ENCODE measurements at regions not wholly inside any gene's neighbourhood (a gene's known extent, or its start where the extent isn't known, plus 50 kb on each side); places are given as distances from the start of the nearest gene placed in this dataset.

- Histone ChIP-seq H3K4me3 (ENCODE audit: low read length, poor library complexity, severe bottlenecking) (no peak overlapping the region), H4K20me1 (ENCODE audit: insufficient read depth, low read length, poor library complexity, severe bottlenecking) (no peaks in the 10 kb centered on the region), H3K9me3 (ENCODE audit: insufficient read depth, low read depth, low read length) (no peaks in the 10 kb centered on the region), H3K4me2 (ENCODE audit: low read depth, low read length, poor library complexity, severe bottlenecking) (no peak overlapping the region), H3K79me2 (ENCODE audit: insufficient read depth, low read length) (no peaks in the 10 kb centered on the region), H3K36me3 (ENCODE audit: insufficient read depth, low read length) (no peaks in the 10 kb centered on the region), H3K9ac (ENCODE audit: low read depth, low read length, poor library complexity, severe bottlenecking) (no peak overlapping the region), H3K27me3 (ENCODE audit: insufficient read depth, low read length, poor library complexity, severe bottlenecking) (no peaks in the 10 kb centered on the region), H3F3A (ENCODE audit: low read depth) (no peaks in the 10 kb centered on the region), H3K9me2 (replicated peaks; ENCODE audit: low read depth, low read length) (no peaks in the 10 kb centered on the region), H3K4me1 (ENCODE audit: insufficient read depth, low read length, poor library complexity, severe bottlenecking) (no peaks in the 10 kb centered on the region), H2AFZ (ENCODE audit: low read length) (no peak overlapping the region)
- TF ChIP-seq EZH2phosphoT487 (IDR thresholded peaks at IDR 0.05; ENCODE audit: borderline replicate concordance) = no peak
- TF ChIP-seq CTCF (conservative IDR thresholded peaks at IDR 0.05; ENCODE audit: low read length) = no peak
Measured at GRCh38 chr3:99250272-99250671, 348.8 kb upstream of the DCBLD2 start.

- no peaks in the 10 kb centered on the region for H3K9me2 ChIP-seq (replicated peaks; ENCODE audit: low read depth, low read length)
- no peaks in the 10 kb centered on the region for H3K9me3 ChIP-seq (ENCODE audit: insufficient read depth, low read depth, low read length)
- H3K79me2 ChIP-seq (ENCODE audit: insufficient read depth, low read length) = no peaks in the 10 kb centered on the region
- no peaks in the 10 kb centered on the region for H3K4me1 ChIP-seq (ENCODE audit: insufficient read depth, low read length, poor library complexity, severe bottlenecking)
- no peak for TF ChIP-seq EZH2phosphoT487 (IDR thresholded peaks at IDR 0.05; ENCODE audit: borderline replicate concordance)
- no peak for TF ChIP-seq CTCF (conservative IDR thresholded peaks at IDR 0.05; ENCODE audit: low read length)
- no peaks in the 10 kb centered on the region for H4K20me1 ChIP-seq (ENCODE audit: insufficient read depth, low read length, poor library complexity, severe bottlenecking)
- H3K4me3 ChIP-seq (ENCODE audit: low read length, poor library complexity, severe bottlenecking) = no peak overlapping the region
- H3K36me3 ChIP-seq (ENCODE audit: insufficient read depth, low read length) = no peaks in the 10 kb centered on the region
- H3K27me3 ChIP-seq (ENCODE audit: insufficient read depth, low read length, poor library complexity, severe bottlenecking) = no peaks in the 10 kb centered on the region
- H3K4me2 ChIP-seq (ENCODE audit: low read depth, low read length, poor library complexity, severe bottlenecking) = no peak overlapping the region
- no peak overlapping the region for H2AFZ ChIP-seq (ENCODE audit: low read length)
- H3F3A ChIP-seq (ENCODE audit: low read depth) = no peaks in the 10 kb centered on the region
- no peak overlapping the region for H3K9ac ChIP-seq (ENCODE audit: low read depth, low read length, poor library complexity, severe bottlenecking)
Measured at GRCh38 chr3:99249627-99250026, 348.1 kb upstream of the DCBLD2 start.

GRCh38 chr3:99248913-99249312 is 347.4 kb upstream of the DCBLD2 start:
- Histone ChIP-seq H4K20me1 (ENCODE audit: insufficient read depth, low read length, poor library complexity, severe bottlenecking) (no peaks in the 10 kb centered on the region), H3K27me3 (ENCODE audit: insufficient read depth, low read length, poor library complexity, severe bottlenecking) (no peaks in the 10 kb centered on the region), H3K4me2 (ENCODE audit: low read depth, low read length, poor library complexity, severe bottlenecking) (no peak overlapping the region), H3K4me1 (ENCODE audit: insufficient read depth, low read length, poor library complexity, severe bottlenecking) (no peaks in the 10 kb centered on the region), H2AFZ (ENCODE audit: low read length) (no peak overlapping the region), H3K9me3 (ENCODE audit: insufficient read depth, low read depth, low read length) (no peaks in the 10 kb centered on the region), H3K4me3 (ENCODE audit: low read length, poor library complexity, severe bottlenecking) (no peak overlapping the region), H3F3A (ENCODE audit: low read depth) (no peaks in the 10 kb centered on the region), H3K9ac (ENCODE audit: low read depth, low read length, poor library complexity, severe bottlenecking) (no peak overlapping the region), H3K79me2 (ENCODE audit: insufficient read depth, low read length) (no peaks in the 10 kb centered on the region), H3K36me3 (ENCODE audit: insufficient read depth, low read length) (no peaks in the 10 kb centered on the region), H3K9me2 (replicated peaks; ENCODE audit: low read depth, low read length) (no peaks in the 10 kb centered on the region)
- TF ChIP-seq CTCF (conservative IDR thresholded peaks at IDR 0.05; ENCODE audit: low read length) (no peak), EZH2phosphoT487 (IDR thresholded peaks at IDR 0.05; ENCODE audit: borderline replicate concordance) (no peak)
